ENCODE measurements at regions not wholly inside any gene's neighbourhood (a gene's known extent, or its start where the extent isn't known, plus 50 kb on each side); places are given as distances from the start of the nearest gene placed in this dataset.

- no peak for TF ChIP-seq EZH2 (IDR thresholded peaks at IDR 0.05; ENCODE audit: insufficient read depth, poor library complexity, severe bottlenecking)
- no peak for TF ChIP-seq EZH2phosphoT487 (IDR thresholded peaks at IDR 0.05; ENCODE audit: insufficient read depth, low read depth)
These were observed 180.2 kb downstream of the XPNPEP1 start for GRCh38 chr10:109743146-109743545.

Data from GM23248 (cell line).